ENCODE measurements at regions not wholly inside any gene's neighbourhood (a gene's known extent, or its start where the extent isn't known, plus 50 kb on each side); places are given as distances from the start of the nearest gene placed in this dataset.

DNA sequence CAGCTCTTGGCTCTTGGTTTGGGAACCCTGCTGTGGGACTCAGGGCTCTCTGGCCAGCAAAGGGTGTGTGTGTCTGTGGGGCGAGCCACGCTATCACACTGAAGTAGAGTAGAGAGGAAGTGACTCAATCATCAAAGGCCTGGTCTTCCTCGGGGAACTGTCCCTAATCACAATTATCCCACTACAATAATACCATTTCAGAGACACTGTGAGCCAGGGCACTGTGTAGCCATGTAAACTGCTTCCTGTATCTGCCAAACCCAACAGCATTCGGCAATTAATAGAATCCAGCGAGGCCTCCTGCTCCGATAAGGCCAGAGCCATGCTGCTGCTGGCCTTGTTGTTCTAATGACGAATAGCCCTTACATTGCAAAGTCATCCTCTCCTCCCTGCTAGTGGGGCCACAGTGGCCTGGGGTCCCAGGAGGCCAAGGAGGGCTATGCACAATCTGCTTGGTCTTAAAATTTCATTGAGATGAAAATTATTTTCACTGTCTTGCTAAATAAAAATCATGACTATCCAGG, 49.8 kb upstream of the LMO2 start:
- Histone ChIP-seq H3K4me1 (ENCODE audit: insufficient read depth, low read length, poor library complexity, severe bottlenecking) (peaks cover 13% of the 10 kb centered on the region), H3K9me2 (replicated peaks; ENCODE audit: low read depth, low read length) (no peaks in the 10 kb centered on the region), H4K20me1 (ENCODE audit: insufficient read depth, low read length, poor library complexity, severe bottlenecking) (no peaks in the 10 kb centered on the region), H3K79me2 (ENCODE audit: insufficient read depth, low read length) (no peaks in the 10 kb centered on the region), H3K4me3 (ENCODE audit: low read length, poor library complexity, severe bottlenecking) (no peak overlapping the region), H2AFZ (ENCODE audit: low read length) (peak overlapping the region; percentile 53), H3F3A (ENCODE audit: low read depth) (no peaks in the 10 kb centered on the region), H3K36me3 (ENCODE audit: insufficient read depth, low read length) (no peaks in the 10 kb centered on the region), H3K27me3 (ENCODE audit: insufficient read depth, low read length, poor library complexity, severe bottlenecking) (no peaks in the 10 kb centered on the region), H3K9me3 (ENCODE audit: insufficient read depth, low read depth, low read length) (no peaks in the 10 kb centered on the region), H3K9ac (ENCODE audit: low read depth, low read length, poor library complexity, severe bottlenecking) (no peak overlapping the region), H3K4me2 (ENCODE audit: low read depth, low read length, poor library complexity, severe bottlenecking) (peak overlapping the region; percentile 30)
- TF ChIP-seq CTCF (conservative IDR thresholded peaks at IDR 0.05; ENCODE audit: low read length) (no peak), EZH2phosphoT487 (IDR thresholded peaks at IDR 0.05; ENCODE audit: borderline replicate concordance) (no peak)
